ENCODE measurements at regions not wholly inside any gene's neighbourhood (a gene's known extent, or its start where the extent isn't known, plus 50 kb on each side); places are given as distances from the start of the nearest gene placed in this dataset.
"Not testable (repeated sequence)": the region's sequence is repeated elsewhere in the genome, so short reads cannot be mapped to it uniquely, and the experiment has no call there.

DNA sequence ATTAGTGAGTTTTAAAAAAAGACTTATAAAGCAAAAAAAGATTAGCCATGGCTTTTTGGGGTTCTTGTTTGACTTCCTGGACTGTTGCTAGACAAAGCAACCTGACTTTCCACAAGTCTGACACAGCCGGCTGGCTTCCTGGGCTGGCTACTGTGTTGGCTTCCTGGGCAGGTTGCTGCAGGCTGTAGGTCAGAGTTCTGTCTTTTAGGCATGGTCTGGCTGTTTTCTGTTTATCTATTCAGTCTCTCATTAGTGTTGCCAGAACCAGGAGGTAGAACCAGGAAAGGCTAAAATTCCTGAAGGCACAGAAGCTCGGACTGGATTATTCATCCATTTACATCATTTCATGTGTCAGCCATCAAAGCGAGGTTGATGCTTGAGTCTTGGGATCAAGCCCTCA, 88.6 kb upstream of the SLC35F3 start:
- Mint-ChIP-seq H3K27ac (no peak overlapping the region), H3K9me3 (no peaks in the 10 kb centered on the region), H3K4me1 (no peaks in the 10 kb centered on the region), H3K27me3 (peaks cover 24% of the 10 kb centered on the region), H3K4me3 (no peak overlapping the region)
- ATAC-seq (no peak), DNase-seq (no peak)

DNA sequence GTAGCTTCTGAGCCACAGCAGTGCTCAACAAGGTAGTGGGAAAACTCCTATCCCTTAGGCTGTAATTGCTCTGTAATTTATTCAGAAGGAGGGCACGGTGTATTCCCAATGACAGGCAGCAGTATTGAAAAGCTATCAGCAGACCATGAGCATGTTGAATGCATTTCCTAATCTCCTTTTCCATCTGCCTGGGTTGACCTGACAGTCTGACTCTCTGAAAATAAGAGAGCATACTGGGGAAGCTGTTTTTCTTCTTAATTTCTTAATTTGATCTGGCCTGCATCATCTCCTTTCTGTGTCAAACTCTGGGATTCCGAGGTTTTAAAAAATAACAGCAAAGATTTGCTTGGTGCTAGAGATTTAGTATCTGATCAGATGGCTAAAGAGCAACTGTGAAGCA, 88.1 kb upstream of the SLC35F3 start:
- ATAC-seq (no peak), DNase-seq (no peak)
- Mint-ChIP-seq H3K4me1 (no peaks in the 10 kb centered on the region), H3K27ac (no peak overlapping the region), H3K9me3 (no peaks in the 10 kb centered on the region), H3K4me3 (no peak overlapping the region), H3K27me3 (peaks cover 24% of the 10 kb centered on the region)

DNA sequence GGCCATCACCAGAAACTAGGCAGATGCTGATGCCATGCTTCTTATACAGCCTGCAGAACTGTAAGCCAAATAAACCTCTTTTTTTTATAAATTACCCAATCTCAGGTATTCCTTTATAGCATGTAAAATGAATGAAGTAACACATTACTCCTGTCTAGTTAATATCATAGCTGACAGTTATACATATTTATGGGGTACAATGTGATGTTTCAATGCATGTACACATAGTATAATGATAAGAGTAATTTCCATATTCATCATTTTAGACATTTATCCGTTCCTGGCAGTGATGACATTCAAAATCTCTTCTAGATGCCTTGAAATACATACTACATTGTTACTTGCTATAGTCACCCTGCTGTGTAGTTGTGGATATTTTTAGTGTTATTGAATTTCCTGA, 85.4 kb upstream of the SLC35F3 start:
- peaks cover 0 to 8% of the 10 kb centered on the region in 2 donors for H3K9me3 Mint-ChIP-seq
- peaks cover 8% of the 10 kb centered on the region for H3K27me3 Mint-ChIP-seq
- ATAC-seq, result no peak
- H3K27ac Mint-ChIP-seq, result no peak overlapping the region
- DNase-seq, result no peak
- H3K4me3 Mint-ChIP-seq, result no peak overlapping the region
- no peaks in the 10 kb centered on the region for H3K4me1 Mint-ChIP-seq

DNA sequence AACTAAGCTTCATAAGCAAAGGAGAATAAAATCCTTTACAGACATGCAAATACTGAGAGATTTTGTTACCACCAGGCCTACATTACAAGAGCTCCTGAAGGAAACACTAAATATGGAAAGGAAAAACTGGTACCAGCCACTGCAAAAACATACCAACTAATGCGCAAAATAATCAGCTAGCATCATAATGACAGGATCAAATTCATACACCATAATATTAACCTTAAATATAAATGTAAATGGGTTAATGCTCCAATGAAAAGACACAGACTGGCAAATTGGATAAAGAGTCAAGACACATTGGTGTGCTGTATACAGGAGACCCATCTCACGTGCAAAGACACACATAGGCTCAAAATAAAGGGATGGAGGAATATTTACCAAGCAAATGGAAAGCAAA, 80.3 kb upstream of the SLC35F3 start:
- not testable (repeated sequence) for DNase-seq, H3K4me1 Mint-ChIP-seq, H3K27me3 Mint-ChIP-seq, H3K27ac Mint-ChIP-seq, ATAC-seq, H3K4me3 Mint-ChIP-seq
- H3K9me3 Mint-ChIP-seq, result peaks cover 11 to 27% of the 10 kb centered on the region in 2 donors

DNA sequence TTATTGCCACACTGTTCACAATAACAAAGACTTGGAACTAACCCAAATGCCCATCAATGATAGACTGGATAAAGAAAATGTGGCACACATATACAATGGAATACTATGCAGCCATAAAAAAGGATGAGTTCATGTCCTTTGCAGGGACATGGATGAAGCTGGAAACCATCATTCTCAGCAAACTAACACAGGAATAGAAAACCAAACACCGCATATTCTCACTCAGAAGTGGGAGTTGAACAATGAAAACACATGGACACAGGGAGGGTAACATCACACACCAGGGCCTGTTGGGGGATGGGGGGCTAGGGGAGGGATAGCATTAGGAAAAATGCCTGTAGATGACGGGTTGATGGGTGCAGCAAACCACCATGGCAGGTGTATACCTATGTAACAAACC, 76.5 kb upstream of the SLC35F3 start:
- peaks cover 23 to 27% of the 10 kb centered on the region in 2 donors for H3K9me3 Mint-ChIP-seq
- H3K27ac Mint-ChIP-seq, H3K27me3 Mint-ChIP-seq, H3K4me1 Mint-ChIP-seq, ATAC-seq, H3K4me3 Mint-ChIP-seq, DNase-seq: not testable (repeated sequence)

DNA sequence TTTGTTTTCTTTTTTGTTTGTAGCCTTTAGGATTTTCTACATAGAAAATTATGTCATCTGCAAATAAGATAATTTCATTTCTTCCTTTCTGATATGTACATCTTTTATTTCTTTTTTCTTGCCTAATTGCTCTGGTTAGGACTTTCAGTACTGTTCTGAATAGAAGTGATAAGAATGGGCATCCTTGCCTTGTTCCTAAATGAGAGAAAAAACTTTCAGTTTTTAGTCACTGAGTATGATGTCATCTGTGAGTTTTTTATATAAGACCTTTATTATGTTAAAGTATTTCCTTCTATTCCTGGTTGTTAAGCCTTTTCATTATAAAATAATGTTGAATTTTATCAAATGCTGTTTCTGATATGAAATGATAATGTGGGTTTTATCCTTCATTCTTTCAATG, 76.0 kb upstream of the SLC35F3 start:
- H3K27ac Mint-ChIP-seq, result no peak overlapping the region
- H3K9me3 Mint-ChIP-seq, result peaks cover 23% of the 10 kb centered on the region in 2 donors
- no peak for ATAC-seq

DNA sequence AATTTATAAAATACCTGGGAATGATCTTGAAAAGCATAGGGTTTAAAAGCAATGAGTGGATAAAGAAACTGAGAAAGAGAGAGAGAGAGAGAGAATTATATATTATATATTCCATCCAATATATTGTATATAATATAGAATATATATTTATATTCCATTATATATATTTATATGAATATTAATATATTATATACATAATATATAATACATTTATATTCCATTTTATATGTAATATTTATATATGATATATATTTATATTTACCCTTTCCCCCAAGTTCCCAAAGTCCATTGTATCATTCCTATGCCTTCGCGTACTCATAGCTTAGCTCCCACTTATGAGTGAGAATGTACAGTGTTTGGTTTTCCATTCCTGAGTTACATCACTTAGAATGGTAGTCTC, 69.9 kb upstream of the SLC35F3 start:
- DNase-seq (no peak), ATAC-seq (no peak)
- peaks cover 3 to 11% of the 10 kb centered on the region in 2 donors for H3K9me3 Mint-ChIP-seq
- no peaks in the 10 kb centered on the region for H3K27me3 Mint-ChIP-seq
- no peaks in the 10 kb centered on the region for H3K4me1 Mint-ChIP-seq
- no peak overlapping the region for H3K4me3 Mint-ChIP-seq
- H3K27ac Mint-ChIP-seq, result no peak overlapping the region

More for the DNA sequence above, 76.0 kb upstream of the SLC35F3 start:
- H3K27me3 Mint-ChIP-seq, result no peaks in the 10 kb centered on the region
- H3K4me3 Mint-ChIP-seq, result no peak overlapping the region
- DNase-seq, result no peak
- H3K4me1 Mint-ChIP-seq, result no peaks in the 10 kb centered on the region

DNA sequence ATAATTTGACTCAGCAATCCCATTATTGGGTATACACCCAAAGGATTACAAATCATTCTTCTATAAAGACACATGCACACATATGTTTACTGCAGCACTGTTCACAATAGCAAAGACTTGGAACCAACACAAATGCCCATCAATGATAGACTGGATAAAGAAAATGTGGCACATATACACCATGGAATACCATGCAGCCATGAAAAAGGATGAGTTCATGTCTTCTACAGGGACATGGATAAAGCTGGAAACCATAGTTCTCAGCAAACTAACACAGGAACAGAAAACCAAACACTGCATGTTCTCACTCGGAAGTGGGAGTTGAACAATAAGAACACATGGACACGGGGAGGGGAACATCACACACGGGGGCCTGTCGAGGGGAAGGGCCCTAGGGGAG, 66.3 kb upstream of the SLC35F3 start:
- not testable (repeated sequence) for DNase-seq, H3K27me3 Mint-ChIP-seq, ATAC-seq, H3K27ac Mint-ChIP-seq, H3K4me1 Mint-ChIP-seq, H3K9me3 Mint-ChIP-seq, H3K4me3 Mint-ChIP-seq

DNA sequence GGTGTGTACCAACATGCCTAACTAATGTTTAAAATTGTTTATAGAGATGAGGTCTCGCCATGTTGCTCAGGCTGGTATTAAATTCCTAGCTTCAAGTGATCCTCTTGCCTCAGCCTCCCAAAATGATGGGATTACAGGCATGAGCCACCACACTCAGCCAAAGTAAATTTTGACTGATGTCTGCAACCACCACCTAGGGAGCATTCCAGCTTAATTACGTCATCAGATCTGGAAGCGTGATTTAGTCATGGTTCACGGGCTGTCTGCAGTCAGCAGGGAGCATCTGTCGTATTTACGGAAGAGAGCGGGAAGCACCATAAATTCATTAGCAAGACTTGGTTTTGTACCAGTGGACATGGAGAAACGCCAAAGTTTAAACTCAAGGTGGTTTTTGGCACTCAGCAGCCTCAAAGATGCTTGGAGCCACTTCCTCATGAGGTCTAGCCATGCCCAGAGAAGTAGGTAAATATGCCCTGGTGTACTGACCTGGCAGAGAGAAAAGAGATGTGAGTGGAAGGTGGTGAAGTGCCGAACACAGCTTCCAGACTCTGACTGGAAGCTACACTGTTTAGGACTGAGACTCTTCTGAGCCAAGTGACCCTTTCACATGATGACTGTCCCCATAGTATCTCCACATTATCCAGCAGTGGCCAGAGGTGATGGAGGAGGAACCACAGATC, 60.8 kb upstream of the SLC35F3 start:
- H3K27ac Mint-ChIP-seq, result no peak overlapping the region
- H3K4me3 Mint-ChIP-seq, result no peak overlapping the region
- H3K4me1 Mint-ChIP-seq, result no peaks in the 10 kb centered on the region
- H3K9me3 Mint-ChIP-seq, result peaks cover 7 to 13% of the 10 kb centered on the region in 2 donors
- H3K27me3 Mint-ChIP-seq, result no peaks in the 10 kb centered on the region
- DNase-seq (no peak), ATAC-seq (no peak)

DNA sequence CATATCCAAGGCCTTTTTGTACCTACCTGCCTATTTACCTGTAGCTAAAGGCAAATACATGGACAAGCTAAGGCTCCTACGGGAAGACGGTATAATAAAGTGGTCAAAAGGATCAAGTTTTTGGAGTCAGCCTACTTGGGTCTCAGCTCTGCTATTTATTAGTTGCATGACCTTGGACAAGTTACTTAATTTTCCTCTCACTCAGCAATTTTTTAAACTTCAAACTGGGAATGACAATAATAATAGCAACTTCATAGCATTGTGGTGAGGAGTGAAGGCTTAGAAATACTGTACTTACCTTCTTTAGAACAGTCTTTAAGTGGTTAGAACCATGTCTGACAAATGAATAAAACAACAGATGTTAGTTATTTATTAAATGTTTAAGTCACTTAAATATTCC, 60.2 kb upstream of the SLC35F3 start:
- Mint-ChIP-seq H3K9me3 (peaks cover 13 to 18% of the 10 kb centered on the region in 2 donors), H3K4me3 (no peak overlapping the region), H3K27me3 (no peaks in the 10 kb centered on the region), H3K4me1 (no peaks in the 10 kb centered on the region), H3K27ac (no peak overlapping the region)
- DNase-seq (no peak), ATAC-seq (no peak)

DNA sequence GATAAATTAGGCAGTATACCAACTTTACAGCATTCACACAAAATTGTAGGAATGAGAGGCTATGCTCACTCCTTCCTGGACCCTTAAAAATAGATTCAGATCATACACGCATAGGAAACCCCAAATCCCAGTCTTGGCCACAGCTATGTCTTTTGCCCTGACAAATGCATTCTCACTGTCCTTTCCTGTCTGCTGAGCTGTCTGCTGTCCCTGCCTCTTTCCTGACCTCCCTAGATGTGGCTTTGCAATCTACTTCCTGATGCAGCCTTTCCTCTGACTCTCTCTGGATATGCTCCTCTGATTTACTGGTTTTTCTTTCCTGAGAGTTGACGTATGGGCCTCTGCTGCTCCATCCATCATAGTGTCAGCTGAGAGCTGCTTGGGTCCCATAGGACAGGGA, 59.8 kb upstream of the SLC35F3 start:
- no peak for ATAC-seq
- no peak for DNase-seq
- no peak overlapping the region for H3K27ac Mint-ChIP-seq
- H3K9me3 Mint-ChIP-seq, result peaks cover 12 to 18% of the 10 kb centered on the region in 2 donors
- no peaks in the 10 kb centered on the region for H3K27me3 Mint-ChIP-seq
- no peaks in the 10 kb centered on the region for H3K4me1 Mint-ChIP-seq
- no peak overlapping the region for H3K4me3 Mint-ChIP-seq

Data from stimulated activated naive CD8-positive, alpha-beta T cell treated with anti-CD3 and anti-CD28 coated beads, Interleukin-15, amount 100 ng/mL, for 72 hours (primary cell).